Fibroblast of villous mesenchyme (primary cell): ENCODE measurements at regions not wholly inside any gene's neighbourhood (a gene's known extent, or its start where the extent isn't known, plus 50 kb on each side); places are given as distances from the start of the nearest gene placed in this dataset.

Experiments
- DNase-seq: peaks from one replicate; pipeline ENCODE4 v3.0.0-alpha.2; 2010; ENCODE audit warnings: low read depth
- H3K4me3 ChIP-seq: 2 replicates; pipeline ENCODE4 v1.5.1; 2011; ENCODE audit warnings: low read depth, mild to moderate bottlenecking, low read length
- TF ChIP-seq, protein P1 (sequence below): IDR thresholded peaks from 2 replicates; pipeline ENCODE4 v1.5.1; 2012; ENCODE audit warnings: low read depth, mild to moderate bottlenecking, low read length; ENCODE audit not compliant: insufficient read depth

DNA sequence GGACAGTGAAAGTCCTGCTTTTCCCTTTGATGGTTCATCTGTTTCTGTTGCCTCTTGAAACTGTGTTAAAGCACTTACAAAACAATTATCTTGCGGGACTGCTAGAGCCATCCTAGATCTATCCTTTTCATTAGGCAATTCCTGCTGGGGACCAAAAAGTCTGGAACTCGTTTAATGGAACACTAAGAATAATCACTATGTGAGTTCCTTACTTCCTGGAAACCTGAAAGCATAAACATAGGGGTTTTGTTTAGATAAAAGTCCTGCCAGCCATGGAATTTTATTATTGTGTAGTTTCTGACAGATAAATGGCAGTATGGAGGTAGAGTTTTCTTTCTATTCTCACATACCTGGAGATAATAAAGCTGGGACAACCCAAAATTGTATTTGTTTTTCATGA is 1133.3 kb downstream of the SORCS3 start:
- DNase-seq, result no peak
- no peak overlapping the region for H3K4me3 ChIP-seq
- TF ChIP-seq, protein P1, sequence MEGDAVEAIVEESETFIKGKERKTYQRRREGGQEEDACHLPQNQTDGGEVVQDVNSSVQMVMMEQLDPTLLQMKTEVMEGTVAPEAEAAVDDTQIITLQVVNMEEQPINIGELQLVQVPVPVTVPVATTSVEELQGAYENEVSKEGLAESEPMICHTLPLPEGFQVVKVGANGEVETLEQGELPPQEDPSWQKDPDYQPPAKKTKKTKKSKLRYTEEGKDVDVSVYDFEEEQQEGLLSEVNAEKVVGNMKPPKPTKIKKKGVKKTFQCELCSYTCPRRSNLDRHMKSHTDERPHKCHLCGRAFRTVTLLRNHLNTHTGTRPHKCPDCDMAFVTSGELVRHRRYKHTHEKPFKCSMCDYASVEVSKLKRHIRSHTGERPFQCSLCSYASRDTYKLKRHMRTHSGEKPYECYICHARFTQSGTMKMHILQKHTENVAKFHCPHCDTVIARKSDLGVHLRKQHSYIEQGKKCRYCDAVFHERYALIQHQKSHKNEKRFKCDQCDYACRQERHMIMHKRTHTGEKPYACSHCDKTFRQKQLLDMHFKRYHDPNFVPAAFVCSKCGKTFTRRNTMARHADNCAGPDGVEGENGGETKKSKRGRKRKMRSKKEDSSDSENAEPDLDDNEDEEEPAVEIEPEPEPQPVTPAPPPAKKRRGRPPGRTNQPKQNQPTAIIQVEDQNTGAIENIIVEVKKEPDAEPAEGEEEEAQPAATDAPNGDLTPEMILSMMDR, result no peak

DNA sequence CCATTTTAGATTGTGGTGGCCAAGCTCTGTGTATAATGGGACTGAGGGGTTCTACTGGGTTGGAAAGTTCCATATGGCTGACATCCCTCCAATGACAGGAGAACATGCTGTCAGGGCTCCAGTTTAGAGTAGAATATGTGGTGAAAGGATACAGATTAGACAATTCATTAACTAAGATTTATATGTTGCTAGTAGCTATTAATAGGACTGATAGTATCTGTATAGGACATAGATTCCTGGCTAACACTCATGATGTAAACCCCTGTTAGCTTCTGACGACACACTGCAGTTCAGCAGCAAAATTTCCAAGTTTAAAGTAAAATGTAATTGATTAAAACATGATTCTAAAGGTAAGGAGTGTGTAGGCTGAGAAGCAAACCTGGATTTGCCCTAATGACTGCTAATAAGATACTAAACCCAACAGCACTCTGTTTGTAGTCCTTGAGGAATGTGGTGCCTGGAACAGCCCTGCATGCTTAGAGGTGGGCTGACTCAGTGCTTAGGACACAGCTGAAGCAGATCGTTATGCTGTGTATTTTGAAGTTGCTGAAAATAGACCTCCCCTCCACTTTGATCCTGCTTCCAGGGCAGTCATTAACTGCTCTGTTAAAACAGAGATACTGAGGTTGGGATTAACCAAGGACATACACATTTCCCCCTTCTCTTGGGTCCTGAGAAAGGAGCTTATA is 1129.6 kb downstream of the SORCS3 start:
- H3K4me3 ChIP-seq, result no peak overlapping the region
- no peak for DNase-seq
- TF ChIP-seq, protein P1, result no peak

DNA sequence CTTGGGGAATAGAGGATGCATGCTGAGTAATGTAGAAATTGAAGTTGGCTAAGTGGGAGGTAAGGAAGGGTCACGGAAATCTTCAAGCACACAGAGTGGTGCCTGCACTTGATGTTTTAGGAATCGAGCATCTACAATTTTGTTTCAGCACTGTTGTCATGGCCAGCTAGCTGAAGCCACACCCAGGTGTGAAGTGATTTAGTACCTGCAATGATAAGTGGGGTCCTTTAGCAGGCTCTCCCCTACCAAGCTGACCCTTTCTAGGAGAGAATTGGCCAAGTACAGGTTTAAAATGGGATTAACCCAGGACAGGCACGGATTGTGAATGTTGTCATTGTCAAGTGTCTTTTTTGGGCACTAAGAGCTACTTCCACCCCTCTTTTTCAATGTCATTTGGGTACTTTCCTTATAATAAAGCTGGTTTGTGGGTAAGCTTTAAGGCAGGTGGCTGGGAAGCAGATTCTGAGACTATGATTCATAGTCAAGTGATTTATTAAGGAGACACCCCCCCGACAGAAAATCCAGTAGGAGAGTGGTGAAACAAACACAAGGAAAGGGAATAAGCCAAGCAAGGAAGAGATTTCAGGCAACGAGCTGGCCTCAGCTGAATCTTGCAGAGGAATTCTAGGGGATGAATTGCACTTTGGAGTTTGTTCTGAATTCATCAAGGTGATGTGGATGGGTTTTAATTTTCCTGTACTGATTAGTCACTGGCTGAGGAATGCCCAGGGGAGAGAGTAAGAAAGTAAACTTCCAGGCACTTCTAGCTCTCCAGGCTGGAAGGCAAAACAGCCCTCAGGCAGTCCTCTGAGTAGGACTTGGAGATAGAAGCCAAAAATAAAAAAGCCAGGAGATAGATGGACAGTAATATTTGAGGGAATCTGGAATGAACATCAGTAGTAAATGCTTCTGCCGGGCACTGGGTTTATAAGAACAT is 1128.4 kb downstream of the SORCS3 start:
- TF ChIP-seq, protein P1, result no peak
- no peak for DNase-seq
- H3K4me3 ChIP-seq, result no peak overlapping the region

DNA sequence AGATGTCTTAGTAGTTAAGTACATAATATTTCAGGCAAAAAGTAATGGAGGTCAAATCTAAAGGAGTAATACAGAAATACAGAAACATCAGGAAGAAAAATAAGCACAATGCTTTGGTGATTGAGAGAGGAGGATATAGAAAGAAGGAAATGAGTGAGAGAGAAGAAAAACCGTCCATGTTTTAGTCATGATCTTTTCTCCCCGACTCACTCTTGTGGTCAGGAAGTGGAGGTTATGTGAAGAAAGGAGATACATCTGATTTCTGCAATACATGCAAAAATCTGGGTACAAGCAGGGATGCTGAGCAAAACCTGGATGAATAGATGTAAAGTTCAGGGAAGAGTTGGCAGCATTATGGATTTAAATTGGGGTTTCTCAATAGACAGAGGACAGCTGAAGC is 1122.5 kb downstream of the SORCS3 start:
- no peak for DNase-seq
- TF ChIP-seq, protein P1, result no peak
- H3K4me3 ChIP-seq, result no peak overlapping the region

DNA sequence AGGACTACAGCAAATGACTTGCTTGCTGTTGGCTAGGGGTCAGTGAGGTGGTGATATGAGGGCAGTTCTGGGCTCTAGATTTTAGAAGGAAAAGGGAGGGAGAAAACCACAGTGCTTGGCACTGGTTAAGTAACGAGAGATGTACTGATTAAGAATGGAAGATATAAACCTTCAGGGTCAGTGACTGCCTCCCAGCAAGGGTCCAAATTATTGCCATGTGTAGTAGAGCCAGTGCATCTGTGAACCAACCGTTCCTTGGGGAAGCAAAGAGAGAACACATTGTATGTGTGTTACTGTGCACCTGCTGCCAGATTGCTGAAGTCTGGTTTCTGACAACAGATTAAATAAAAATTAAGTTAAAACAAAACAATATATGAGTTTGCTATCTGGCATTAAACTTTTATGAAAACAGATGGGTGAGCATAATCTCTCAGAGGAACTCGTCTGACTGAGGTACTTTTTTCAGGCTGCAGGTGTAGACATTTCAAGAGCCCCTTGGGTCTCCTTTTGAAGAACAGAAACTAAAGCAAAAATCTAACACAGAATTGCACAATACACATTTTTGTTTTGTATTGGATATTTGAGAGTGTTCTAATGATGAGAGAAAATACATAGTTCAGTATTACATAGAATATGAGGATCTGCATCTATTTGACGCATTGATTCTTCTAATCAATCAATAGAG is 1120.6 kb downstream of the SORCS3 start:
- DNase-seq, result no peak
- TF ChIP-seq, protein P1, result no peak
- no peak overlapping the region for H3K4me3 ChIP-seq

DNA sequence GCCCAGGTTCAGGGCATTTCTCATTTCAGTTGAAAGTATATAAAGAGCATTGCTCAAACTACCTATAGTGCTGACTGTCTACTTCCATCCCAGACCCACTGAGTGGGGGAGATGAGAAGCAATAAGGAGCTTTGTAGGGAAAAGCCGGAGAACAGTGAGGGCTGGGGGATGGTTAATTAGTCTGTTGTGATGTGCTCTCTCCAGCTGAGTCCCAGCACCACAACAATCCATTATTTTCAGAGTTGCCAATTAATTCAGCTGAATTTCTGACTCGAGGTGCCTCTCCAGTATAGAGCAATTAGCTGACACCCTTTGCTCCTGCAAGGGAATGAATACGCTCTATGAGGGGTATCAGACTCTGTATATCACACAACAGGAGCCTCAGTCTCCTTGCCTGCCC is 1118.6 kb downstream of the SORCS3 start:
- DNase-seq, result no peak
- TF ChIP-seq, protein P1, result no peak
- H3K4me3 ChIP-seq, result no peak overlapping the region
